SK-N-SH treated with all-trans-retinoic acid at 6 μM for 48 hours (cell line): ENCODE measurements at regions not wholly inside any gene's neighbourhood (a gene's known extent, or its start where the extent isn't known, plus 50 kb on each side); places are given as distances from the start of the nearest gene placed in this dataset.
A peak's percentile ranks its signal among the peaks of the same experiment; 100 is the strongest.

Experiments
- ATAC-seq: fragments of 200-7000 bp; cut with Tn5 transposase; 3 replicates; pipeline ENCODE4 v1.9.1; 2020; ENCODE audit warnings: mild to moderate bottlenecking, moderate library complexity
- ARNTL ChIP-seq: fragments of 450-650 bp; formaldehyde crosslinking; IDR thresholded peaks from 2 replicates; pipeline ENCODE4 v1.5.0; 2020; ENCODE audit warnings: low read depth, mild to moderate bottlenecking, moderate library complexity, borderline replicate concordance
- BACH2 ChIP-seq: fragments of 250-450 bp; sonication (Bioruptor Pico); IDR thresholded peaks from 2 replicates; pipeline ENCODE4 v1.9.0; 2021; ENCODE audit warnings: mild to moderate bottlenecking, borderline replicate concordance
- CREB5 ChIP-seq: fragments of 250-450 bp; sonication (Bioruptor Pico); IDR thresholded peaks from 2 replicates; pipeline ENCODE4 v1.5.1; 2020; ENCODE audit warnings: low read depth, mild to moderate bottlenecking, moderate library complexity
- CSRNP3 ChIP-seq: fragments of 250-450 bp; sonication (Bioruptor Pico); IDR thresholded peaks from 2 replicates; pipeline ENCODE4 v1.5.1; 2021; ENCODE audit warnings: mild to moderate bottlenecking, moderate library complexity
- ESRRG ChIP-seq: fragments of 250-450 bp; sonication (Bioruptor Pico); IDR thresholded peaks from 2 replicates; pipeline ENCODE4 v1.6.1; 2021; ENCODE audit warnings: mild to moderate bottlenecking
- GLIS3 ChIP-seq: fragments of 250-450 bp; sonication (Bioruptor Pico); IDR thresholded peaks from 2 replicates; pipeline ENCODE4 v1.5.0; 2020; ENCODE audit warnings: mild to moderate bottlenecking, moderate library complexity
- ISL1 ChIP-seq: fragments of 250-450 bp; sonication (Bioruptor Pico); IDR thresholded peaks from 2 replicates; pipeline ENCODE4 v2.1.2; 2022; ENCODE audit warnings: mild to moderate bottlenecking, moderate library complexity
- OSR1 ChIP-seq: fragments of 250-450 bp; sonication (Bioruptor Pico); IDR thresholded peaks from 2 replicates; pipeline ENCODE4 v1.8.0; 2022; ENCODE audit warnings: moderate library complexity, mild to moderate bottlenecking, inconsistent platforms
- PATZ1 ChIP-seq: fragments of 250-450 bp; sonication (Bioruptor Pico); IDR thresholded peaks from 2 replicates; pipeline ENCODE4 v1.8.0; 2020; ENCODE audit warnings: mild to moderate bottlenecking, moderate library complexity, borderline replicate concordance
- PPARA ChIP-seq: fragments of 250-450 bp; sonication (Bioruptor Pico); IDR thresholded peaks from 2 replicates; pipeline ENCODE4 v1.5.0; 2020; ENCODE audit warnings: mild to moderate bottlenecking, borderline replicate concordance
- RARB ChIP-seq: fragments of 250-450 bp; sonication (Bioruptor Pico); IDR thresholded peaks from 2 replicates; pipeline ENCODE4 v1.8.0; 2021; ENCODE audit warnings: mild to moderate bottlenecking, moderate library complexity
- SNAI2 ChIP-seq: fragments of 250-450 bp; sonication (Bioruptor Pico); IDR thresholded peaks from 2 replicates; pipeline ENCODE4 v1.5.0; 2020; ENCODE audit warnings: mild to moderate bottlenecking, moderate library complexity
- TCF4 ChIP-seq: fragments of 250-450 bp; sonication (Bioruptor Pico); IDR thresholded peaks from 2 replicates; pipeline ENCODE4 v1.8.0; 2021; ENCODE audit warnings: mild to moderate bottlenecking, moderate library complexity, borderline replicate concordance
- TOX ChIP-seq: fragments of 250-450 bp; sonication (Bioruptor Pico); IDR thresholded peaks from 2 replicates; pipeline ENCODE4 v1.8.0; 2021; ENCODE audit warnings: mild to moderate bottlenecking, moderate library complexity, borderline replicate concordance
- ZC3H10 ChIP-seq: fragments of 250-450 bp; sonication (Bioruptor Pico); IDR thresholded peaks from 2 replicates; pipeline ENCODE4 v1.5.1; 2021; ENCODE audit warnings: mild to moderate bottlenecking, moderate library complexity
- ZFP30 ChIP-seq: fragments of 450-650 bp; formaldehyde crosslinking; IDR thresholded peaks from 2 replicates; pipeline ENCODE4 v1.5.0; 2022; ENCODE audit warnings: mild to moderate bottlenecking, moderate library complexity
- ZNF565 ChIP-seq: fragments of 450-650 bp; formaldehyde crosslinking; conservative IDR thresholded peaks from 2 replicates; pipeline ENCODE4 v1.5.0; 2020; ENCODE audit warnings: low read depth, mild to moderate bottlenecking, moderate library complexity
- ZNF8 ChIP-seq: fragments of 450-650 bp; formaldehyde crosslinking; IDR thresholded peaks from 2 replicates; pipeline ENCODE4 v1.5.0; 2020; ENCODE audit warnings: mild to moderate bottlenecking, moderate library complexity
- TF ChIP-seq, protein P1 (sequence below): fragments of 250-450 bp; sonication (Bioruptor Pico); IDR thresholded peaks from 2 replicates; pipeline ENCODE4 v1.8.0; 2021; ENCODE audit warnings: low read depth, mild to moderate bottlenecking, moderate library complexity, borderline replicate concordance
- TF ChIP-seq, protein P2 (sequence below): fragments of 250-450 bp; sonication (Bioruptor Pico); IDR thresholded peaks from 2 replicates; pipeline ENCODE4 v1.5.0; 2020; ENCODE audit warnings: mild to moderate bottlenecking, moderate library complexity

- no peak for ATAC-seq
- no peak for TF ChIP-seq ZNF565 (CRISPR knock-in tag)
- no peak for TF ChIP-seq ISL1 (CRISPR knock-in tag)
- TF ChIP-seq ZC3H10 (CRISPR knock-in tag), result no peak
- no peak for TF ChIP-seq CREB5 (CRISPR knock-in tag)
- TF ChIP-seq PPARA (CRISPR knock-in tag), result no peak
- no peak for TF ChIP-seq GLIS3 (CRISPR knock-in tag)
- no peak for TF ChIP-seq TOX (CRISPR knock-in tag)
- no peak for TF ChIP-seq ZFP30 (CRISPR knock-in tag)
- TF ChIP-seq ARNTL (CRISPR knock-in tag), result no peak
- TF ChIP-seq CSRNP3 (CRISPR knock-in tag), result no peak
- TF ChIP-seq PATZ1 (CRISPR knock-in tag), result no peak
- no peak for TF ChIP-seq SNAI2 (CRISPR knock-in tag)
Measured at GRCh38 chr2:18821431-18821830, 232.1 kb upstream of the NT5C1B start.

GRCh38 chr2:18820966-18821365 lies 231.6 kb upstream of the NT5C1B start:
- TF ChIP-seq OSR1 (CRISPR knock-in tag), result no peak
- peak; percentile 43 for TF ChIP-seq ISL1 (CRISPR knock-in tag)
- TF ChIP-seq PATZ1 (CRISPR knock-in tag), result peak; percentile 14; the same call in 1 of the 2 replicates
- peak; percentile 34; the same call in 2 of the 3 replicates for ATAC-seq

GRCh38 chr2:18819566-18819965 lies 230.2 kb upstream of the NT5C1B start:
- TF ChIP-seq PPARA (CRISPR knock-in tag) (no peak), ISL1 (CRISPR knock-in tag) (no peak)
- no peak for ATAC-seq

- peak; percentile 45; the same call in 2 of the 3 replicates for ATAC-seq
- no peak for TF ChIP-seq GLIS3 (CRISPR knock-in tag)
- TF ChIP-seq PPARA (CRISPR knock-in tag), result no peak
- TF ChIP-seq BACH2 (CRISPR knock-in tag), result no peak
- no peak for TF ChIP-seq ARNTL (CRISPR knock-in tag)
- TF ChIP-seq TCF4, result no peak
- TF ChIP-seq RARB, result no peak
- TF ChIP-seq ZNF8 (CRISPR knock-in tag), result no peak
- no peak for TF ChIP-seq ISL1 (CRISPR knock-in tag)
- TF ChIP-seq, protein P1, sequence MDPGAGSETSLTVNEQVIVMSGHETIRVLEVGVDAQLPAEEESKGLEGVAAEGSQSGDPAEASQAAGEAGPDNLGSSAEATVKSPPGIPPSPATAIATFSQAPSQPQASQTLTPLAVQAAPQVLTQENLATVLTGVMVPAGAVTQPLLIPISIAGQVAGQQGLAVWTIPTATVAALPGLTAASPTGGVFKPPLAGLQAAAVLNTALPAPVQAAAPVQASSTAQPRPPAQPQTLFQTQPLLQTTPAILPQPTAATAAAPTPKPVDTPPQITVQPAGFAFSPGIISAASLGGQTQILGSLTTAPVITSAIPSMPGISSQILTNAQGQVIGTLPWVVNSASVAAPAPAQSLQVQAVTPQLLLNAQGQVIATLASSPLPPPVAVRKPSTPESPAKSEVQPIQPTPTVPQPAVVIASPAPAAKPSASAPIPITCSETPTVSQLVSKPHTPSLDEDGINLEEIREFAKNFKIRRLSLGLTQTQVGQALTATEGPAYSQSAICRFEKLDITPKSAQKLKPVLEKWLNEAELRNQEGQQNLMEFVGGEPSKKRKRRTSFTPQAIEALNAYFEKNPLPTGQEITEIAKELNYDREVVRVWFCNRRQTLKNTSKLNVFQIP (CRISPR knock-in tag), result no peak
- TF ChIP-seq, protein P2, sequence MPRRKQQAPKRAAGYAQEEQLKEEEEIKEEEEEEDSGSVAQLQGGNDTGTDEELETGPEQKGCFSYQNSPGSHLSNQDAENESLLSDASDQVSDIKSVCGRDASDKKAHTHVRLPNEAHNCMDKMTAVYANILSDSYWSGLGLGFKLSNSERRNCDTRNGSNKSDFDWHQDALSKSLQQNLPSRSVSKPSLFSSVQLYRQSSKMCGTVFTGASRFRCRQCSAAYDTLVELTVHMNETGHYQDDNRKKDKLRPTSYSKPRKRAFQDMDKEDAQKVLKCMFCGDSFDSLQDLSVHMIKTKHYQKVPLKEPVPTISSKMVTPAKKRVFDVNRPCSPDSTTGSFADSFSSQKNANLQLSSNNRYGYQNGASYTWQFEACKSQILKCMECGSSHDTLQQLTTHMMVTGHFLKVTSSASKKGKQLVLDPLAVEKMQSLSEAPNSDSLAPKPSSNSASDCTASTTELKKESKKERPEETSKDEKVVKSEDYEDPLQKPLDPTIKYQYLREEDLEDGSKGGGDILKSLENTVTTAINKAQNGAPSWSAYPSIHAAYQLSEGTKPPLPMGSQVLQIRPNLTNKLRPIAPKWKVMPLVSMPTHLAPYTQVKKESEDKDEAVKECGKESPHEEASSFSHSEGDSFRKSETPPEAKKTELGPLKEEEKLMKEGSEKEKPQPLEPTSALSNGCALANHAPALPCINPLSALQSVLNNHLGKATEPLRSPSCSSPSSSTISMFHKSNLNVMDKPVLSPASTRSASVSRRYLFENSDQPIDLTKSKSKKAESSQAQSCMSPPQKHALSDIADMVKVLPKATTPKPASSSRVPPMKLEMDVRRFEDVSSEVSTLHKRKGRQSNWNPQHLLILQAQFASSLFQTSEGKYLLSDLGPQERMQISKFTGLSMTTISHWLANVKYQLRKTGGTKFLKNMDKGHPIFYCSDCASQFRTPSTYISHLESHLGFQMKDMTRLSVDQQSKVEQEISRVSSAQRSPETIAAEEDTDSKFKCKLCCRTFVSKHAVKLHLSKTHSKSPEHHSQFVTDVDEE (CRISPR knock-in tag), result no peak
- TF ChIP-seq ZC3H10 (CRISPR knock-in tag), result no peak
- TF ChIP-seq ZFP30 (CRISPR knock-in tag), result no peak
- no peak for TF ChIP-seq TOX (CRISPR knock-in tag)
- TF ChIP-seq CREB5 (CRISPR knock-in tag), result no peak
- no peak for TF ChIP-seq ESRRG
- TF ChIP-seq PATZ1 (CRISPR knock-in tag), result no peak
Measured at GRCh38 chr2:18814387-18814786, 225.0 kb upstream of the NT5C1B start.
